Central memory CD4-positive, alpha-beta T cell (primary cell): ENCODE measurements at regions not wholly inside any gene's neighbourhood (a gene's known extent, or its start where the extent isn't known, plus 50 kb on each side); places are given as distances from the start of the nearest gene placed in this dataset.

Experiments
- DNase-seq: peaks from one replicate; pipeline ENCODE4 v3.0.0; 2022

DNA sequence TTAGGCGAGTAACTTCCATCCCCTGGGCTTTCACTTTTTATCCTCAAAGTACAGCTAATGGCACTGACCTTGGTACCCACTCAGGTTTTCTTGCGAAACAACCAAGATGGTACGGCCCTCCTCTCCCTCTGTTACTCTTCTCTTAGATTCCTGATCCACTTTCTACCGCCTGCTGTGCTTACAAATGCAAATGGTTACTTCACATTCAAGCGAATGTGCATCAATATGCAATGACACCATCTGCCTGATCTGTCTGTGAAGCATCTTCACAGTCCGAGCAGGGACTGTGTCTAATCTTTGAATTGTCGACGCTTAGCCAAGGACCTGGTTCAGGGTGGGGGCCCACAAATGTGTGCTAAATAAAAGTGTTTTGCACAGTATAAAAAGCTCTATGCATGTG, 112.2 kb downstream of the TRIB2 start:
- no peak for DNase-seq

DNA sequence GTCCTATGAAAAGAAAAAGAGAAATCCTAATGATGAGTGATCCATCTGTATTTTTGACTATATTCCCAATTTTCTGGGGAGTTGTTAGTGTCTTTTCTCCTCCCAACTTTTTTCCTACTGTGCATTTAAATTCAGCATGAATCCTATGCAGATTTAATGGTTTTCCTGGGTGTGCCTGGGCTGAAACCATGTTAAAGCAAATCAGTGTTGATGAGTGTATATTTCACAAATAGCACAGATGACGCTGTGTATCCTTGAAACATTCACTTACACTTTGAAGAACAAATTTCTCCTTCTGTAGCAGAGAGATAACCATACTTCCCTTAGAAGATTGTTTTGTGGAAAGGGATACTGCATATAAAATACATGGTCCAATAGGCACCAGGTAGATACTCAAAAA, 114.3 kb downstream of the TRIB2 start:
- DNase-seq, result no peak

DNA sequence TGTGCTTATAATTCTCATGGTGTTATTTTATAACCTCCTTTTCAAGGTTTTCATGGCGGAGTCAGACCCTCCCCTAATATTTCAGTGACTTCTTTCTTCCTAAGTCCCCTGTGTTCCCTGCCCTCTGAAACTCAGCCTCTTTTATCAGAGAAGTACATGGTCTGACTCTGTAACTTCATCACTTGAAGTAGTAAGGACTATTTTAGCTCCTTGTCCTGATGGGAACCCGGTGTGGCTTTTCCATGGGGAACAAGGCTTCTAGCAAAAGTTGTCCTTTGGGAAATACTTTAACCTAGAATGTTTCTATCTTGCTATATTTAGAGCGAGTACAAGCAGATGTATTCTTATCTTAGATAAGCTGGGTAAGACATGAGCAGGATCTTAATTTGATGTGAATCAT, 117.5 kb downstream of the TRIB2 start:
- no peak for DNase-seq

DNA sequence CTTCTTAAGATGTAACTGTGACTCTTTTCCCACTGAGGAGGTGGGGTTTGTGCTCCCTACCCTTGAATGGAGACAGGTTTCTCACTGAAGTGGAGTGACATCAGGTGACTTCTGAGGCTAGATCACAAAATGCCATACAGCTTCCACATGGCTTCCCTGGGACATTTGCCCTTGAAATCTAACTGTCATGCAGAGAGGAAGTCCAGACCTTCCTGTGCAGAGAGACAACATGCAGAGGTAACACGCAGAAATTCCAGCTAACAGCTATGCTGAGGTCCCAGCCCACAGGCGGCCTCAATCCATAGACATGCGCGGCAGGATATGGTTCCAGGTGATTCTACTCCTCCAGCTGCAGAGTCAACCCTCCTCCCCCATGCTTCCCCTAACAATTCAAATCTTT, 119.0 kb downstream of the TRIB2 start:
- no peak for DNase-seq

DNA sequence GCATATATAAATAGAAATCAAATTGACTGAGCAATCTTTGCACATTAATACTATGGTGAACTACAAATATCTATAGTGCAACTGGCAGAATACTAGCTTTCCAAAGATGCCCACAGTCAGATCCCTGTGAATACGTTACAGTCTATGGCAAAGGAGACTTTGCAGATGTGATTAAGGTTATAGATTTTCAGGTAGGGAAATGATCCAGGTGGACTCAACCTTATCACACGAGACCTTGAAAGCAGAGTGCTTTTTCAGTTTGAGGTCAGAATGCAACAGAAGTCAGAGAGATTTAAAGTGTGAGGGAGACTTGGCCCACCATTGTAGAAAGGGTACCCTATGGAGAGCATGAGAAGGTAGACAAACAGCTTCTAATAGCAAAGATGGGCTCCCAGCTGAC, 122.6 kb downstream of the TRIB2 start:
- DNase-seq, result no peak

DNA sequence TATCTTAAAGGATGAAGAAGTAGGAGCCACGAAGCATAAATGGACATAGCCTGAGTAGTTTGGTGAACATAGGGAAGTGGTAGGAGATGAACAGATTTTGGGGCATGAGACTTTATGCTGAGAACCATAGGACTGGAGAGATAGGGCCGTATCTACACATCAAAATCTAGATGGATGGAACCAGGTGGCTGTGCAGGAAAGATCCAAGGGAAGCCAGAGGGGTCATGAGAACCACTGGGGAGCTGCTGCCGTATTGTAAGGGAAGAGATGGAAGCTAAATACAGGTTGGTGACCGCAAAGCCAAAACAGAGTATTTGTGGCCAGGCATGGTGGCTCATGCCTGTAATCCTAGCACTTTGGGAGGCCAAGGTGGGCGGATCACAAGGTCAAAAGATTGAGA, 124.3 kb downstream of the TRIB2 start:
- no peak for DNase-seq

DNA sequence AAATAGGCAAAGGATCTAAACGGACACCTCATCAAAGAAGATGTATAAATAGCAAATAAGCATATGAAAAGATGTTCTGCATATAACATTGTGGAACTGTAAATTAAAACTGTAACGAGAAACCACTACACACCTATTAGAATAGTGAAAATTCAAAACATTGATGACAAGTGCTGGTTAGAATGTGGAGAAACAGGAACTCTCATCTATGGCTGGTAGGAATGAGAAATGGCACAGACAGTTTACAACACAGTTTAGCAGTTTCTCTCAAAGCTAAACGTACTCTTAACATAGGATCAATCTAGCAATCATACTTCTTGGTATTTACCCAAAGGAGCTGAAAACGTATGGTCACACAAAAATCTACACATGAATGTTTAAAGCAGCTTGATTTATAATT, 126.2 kb downstream of the TRIB2 start:
- DNase-seq, result no peak

DNA sequence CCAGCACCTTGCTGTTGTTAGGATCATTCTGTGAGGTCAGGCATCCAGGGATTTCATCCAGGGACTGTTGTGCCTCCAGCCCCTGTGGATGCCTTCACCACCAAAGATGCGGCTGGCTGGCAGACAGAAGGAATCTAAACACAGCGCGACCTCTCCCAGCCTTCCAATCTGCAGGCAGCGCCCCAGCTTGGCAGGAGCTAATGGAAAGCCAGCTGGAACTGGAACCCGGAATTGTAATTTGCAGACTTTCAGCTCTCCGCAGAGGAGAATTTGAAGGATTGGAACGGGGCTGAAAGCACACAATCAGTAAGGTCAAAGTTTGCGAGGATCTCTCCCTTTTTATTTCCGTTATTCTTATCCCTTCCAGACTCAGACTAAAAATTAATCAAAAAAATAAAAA, 127.8 kb downstream of the TRIB2 start:
- DNase-seq, result no peak

DNA sequence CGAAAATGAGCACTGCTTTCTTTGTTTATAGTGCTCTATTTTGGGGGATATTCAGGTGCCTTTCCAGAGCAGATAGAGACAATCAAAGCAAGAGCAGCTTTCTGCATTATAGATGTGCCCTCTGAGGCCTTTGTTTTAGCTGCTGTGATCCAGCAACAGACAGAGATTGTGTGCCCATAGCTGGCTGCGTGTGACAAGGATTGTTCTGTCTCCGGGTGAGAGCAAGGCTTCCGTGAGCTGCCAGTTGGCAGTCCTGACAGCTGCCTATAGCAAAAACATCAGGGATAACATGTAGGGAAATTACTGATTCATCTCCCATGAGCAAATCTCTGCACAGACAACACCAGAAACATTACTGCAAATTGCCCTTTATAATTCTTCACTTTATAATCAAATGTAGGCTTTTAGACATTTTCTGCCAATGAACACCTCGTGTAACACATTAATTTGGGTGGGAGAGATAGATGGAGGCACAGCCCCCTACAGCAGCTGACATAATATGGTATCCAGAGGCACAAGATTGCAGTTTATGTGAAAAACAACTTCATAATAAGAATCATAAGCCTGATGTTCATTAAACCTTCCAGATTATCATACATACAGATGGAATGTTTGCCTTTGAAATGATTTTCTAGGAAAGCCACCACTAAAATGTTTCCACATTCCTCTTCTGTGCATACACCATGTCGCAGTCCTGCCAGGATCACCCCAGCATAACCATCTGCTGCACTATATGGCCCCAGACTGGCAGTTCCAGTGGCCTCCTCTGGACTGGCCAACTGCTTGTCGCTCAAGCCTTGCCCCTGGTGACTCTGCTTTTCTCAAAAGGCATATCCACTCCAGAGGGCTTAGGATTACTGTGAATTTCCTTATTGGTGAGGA, 131.2 kb downstream of the TRIB2 start:
- no peak for DNase-seq

DNA sequence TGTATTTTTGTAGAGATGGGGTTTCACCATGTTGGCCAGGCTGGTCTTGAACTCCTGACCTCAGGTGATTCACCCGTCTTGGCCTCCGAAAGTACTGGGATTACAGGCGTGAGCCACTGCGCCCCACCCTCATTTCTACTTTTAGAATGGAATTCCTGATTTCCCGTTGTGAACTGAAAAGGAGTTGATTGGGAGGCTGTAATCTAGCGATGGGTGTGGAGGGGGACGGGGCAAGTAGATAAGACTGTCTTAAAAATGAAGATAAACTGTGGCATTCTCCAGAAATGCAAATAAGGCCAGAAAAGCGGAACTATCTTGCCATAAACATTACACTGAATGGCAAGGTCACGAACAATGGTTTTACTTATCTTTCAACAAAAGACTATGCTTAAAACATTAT, 135.4 kb downstream of the TRIB2 start:
- DNase-seq, result no peak

DNA sequence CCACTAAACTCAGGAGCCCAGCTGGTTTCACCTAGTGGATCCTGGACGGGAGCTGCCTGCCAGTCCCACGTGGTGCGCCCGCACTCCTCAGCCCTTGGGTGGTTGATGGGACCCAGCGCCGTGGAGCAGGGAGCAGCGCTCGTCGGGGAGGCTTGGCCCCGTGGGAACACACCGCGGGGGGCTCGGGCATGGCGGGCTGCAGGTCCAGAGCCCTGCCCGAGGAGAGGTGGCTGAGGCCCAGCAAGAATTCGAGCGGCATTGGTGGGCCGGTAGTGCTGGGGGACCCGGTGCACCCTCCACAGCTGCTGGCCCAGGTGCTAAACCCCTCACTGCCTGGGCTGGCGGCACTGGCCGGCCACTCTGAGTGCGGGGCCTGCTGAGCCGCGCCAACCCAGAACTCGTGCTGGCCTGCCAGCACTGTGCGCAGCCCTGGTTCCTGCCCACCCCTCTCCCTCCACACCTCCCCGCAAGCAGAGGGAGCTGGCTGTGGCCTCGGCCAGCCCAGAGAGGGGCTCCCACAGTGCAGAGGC, 137.3 kb downstream of the TRIB2 start:
- DNase-seq, result no peak

DNA sequence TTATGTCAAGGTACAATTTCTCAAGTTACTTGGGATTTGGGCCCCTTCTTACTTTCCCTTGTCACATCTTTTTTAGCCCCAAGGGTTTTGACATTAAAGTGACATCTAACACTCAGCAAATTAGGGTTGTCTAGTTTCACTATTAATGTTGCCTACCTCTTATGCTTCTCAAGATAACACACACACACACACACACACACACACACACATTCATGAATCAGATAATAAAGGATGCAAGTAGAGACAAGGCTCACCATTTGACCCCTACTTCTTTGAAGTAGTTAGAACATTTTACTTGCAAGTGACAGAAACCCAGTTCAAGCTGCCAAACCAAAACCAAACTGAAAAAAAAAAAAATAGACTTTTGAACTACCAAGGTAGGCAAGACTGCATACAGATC, 138.8 kb downstream of the TRIB2 start:
- peak; percentile 12 for DNase-seq

DNA sequence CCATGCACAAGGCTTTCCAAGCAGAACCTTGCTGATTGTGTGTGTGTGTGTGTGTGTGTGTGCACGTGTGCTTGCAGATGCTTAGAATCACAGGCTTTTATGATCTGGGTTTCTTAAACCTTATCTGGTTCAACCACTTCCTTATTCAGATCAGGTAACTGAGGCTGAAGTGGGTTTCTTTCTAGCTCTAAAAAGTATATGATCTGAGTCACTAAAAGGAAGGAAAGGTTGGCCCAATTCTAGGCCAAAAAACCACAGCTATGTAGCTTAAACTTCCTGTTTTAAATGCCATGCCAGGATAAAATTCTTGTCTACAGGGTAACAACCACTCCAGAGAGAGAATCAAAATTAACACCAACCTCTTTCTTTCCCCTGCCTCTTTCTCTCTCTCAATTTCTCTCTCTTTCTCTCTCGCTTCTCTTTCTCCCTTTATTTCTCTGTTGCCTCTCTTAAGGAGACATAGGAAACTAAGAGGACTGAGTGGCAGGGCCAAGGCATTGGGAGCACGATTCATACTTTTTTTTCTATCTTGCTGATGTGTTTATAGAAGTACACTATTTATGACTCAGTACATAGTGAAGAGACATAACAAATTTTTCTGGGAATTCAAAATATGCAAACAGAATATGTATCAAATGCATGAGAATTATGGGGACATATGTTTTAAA, 140.3 kb downstream of the TRIB2 start:
- peak; percentile 83 for DNase-seq

DNA sequence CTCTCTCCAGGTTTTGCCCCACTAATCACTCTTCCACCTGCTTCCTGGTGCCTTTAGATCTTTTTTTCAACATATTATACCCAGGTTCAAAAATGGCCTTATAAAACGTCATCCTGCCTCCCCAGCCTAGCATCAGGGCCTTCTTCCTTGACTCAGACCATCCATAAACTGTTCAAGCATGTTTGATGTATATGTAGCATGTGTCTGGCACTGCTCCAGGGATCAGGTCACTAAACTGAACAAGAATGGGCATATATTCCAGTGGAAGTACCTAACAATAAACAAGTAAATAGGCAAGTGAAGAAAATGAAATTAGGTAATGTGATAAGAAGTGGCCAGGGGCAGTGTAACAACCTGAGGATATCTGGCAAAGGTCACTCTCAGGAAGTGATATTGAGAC, 141.2 kb downstream of the TRIB2 start:
- no peak for DNase-seq

DNA sequence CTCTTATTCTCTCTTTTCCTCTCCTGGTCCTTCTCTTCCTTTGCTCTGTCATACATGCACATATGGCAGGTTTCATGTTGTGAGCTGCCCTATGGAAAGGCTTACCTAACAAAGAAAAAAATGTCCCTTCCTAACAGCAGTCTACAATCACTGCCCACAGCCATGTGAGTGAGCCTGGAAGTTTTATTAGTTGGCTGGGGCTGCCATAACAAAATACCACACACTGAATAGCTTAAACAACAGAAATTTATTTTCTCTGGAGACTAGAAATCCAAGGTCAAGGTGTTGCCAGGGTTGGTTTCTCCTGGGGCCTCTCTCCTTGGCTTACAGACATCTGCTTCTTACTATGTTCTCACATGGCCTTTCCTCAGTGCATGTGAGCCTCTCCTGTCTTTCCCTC, 142.1 kb downstream of the TRIB2 start:
- no peak for DNase-seq

DNA sequence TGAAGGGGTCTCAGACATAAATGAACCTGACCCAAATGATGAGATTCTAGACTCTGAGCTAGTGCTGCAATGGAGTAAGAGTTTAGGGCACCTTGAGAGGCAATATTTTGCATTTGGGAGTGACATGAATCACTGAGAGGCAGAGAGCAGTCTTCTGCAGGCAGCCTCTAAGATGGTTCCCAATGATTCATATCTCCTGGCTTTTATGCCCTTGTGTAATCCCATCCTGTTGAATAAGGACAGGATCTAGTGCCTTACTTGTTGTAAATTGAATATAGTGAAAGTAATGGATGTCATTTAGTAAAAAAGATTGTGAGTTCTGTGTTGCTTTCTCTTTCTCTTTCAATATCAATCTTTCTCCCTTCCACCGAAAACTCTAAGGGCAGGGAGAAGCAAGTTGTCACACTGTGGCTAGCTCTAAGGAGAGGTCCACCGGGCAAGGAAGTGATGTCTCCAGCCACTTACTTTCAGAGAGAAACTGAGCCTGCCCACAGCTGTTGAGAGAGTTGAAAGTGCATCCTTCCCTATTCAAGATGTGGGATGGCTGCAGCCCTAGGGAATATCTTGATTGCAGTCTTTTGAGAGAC, 144.7 kb downstream of the TRIB2 start:
- DNase-seq, result no peak

DNA sequence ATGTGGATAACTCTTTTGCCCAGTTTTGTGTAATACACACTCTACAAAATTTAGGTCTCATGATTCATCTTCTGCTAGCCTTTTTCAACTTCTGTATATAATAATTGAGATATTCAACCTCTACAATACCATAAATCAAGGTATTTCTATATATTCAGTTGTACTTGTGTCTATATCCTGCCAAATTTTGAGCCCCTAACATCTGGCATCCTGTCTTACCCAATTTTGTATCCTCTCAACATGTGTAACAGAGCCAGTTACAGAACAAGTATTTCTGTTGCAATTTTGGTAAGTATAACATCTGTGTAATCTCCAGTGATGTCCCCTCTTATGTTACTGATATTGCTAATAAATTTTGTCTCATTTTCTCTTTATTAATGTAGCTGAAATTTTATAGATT, 145.8 kb downstream of the TRIB2 start:
- DNase-seq, result no peak

DNA sequence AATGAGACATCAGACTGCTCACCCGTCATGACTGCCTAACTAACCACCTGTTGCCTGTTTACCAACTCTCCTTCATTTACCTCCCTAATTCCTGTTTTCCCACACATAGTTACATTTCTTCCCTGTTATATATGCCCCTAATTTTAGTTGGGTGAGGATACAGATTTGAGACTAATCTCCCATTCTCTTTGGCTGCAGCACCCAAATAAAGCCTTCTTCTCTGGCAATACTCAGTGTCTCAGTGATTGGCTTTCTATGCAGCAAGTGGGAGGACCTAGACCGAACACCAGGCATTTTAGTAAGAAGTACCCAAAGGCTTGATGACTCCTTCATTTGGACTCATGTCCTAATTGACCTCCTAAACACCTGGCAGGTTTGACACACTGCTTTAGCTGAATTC, 147.2 kb downstream of the TRIB2 start:
- no peak for DNase-seq

DNA sequence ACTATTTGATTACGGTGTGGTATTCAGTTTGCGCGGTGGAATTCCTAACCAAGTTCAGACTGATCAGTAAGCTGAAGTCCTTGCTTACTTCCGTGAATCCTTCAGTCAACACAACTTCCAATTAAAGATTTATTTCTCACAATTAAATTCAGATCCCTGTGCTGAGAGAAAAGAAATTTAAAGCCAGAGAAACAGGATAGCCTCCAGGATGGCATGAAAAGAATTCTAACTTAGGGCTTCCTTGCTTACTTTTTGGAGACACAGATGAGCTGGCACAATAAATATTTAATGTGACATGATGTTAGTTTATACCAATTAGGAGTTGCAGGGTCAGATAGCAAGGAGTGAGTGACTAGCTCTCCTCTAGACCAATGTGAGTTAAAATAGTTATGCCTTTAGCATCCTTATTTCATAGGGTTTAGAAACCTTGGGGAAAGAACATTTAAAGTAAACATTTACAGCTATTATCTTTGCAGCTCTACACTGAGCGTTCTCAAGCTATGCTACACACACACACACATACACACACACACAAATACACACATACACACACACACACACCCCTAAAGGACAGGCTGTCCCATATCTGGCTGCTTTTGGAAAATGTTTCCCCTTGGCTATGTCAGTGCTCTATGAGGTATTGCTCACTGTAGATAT, 151.0 kb downstream of the TRIB2 start:
- no peak for DNase-seq

DNA sequence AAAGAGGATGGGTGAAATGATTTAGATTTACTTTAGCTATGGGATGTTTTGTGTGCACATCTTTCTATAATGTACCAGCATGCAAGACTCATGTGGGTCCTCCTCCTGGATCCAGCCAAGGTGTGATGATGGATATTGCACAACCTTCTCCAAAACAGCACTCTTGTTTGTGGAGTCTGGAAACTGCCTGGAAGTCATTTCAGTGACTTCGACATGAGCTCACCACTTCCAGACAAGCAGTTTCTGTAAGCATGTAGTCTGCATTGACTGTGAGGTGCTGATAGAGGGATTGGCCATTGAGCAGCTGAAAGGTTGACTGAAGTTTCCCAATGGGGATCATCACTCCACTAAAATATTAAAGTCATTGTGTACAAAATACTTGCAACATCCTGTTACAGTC, 154.0 kb downstream of the TRIB2 start:
- no peak for DNase-seq

DNA sequence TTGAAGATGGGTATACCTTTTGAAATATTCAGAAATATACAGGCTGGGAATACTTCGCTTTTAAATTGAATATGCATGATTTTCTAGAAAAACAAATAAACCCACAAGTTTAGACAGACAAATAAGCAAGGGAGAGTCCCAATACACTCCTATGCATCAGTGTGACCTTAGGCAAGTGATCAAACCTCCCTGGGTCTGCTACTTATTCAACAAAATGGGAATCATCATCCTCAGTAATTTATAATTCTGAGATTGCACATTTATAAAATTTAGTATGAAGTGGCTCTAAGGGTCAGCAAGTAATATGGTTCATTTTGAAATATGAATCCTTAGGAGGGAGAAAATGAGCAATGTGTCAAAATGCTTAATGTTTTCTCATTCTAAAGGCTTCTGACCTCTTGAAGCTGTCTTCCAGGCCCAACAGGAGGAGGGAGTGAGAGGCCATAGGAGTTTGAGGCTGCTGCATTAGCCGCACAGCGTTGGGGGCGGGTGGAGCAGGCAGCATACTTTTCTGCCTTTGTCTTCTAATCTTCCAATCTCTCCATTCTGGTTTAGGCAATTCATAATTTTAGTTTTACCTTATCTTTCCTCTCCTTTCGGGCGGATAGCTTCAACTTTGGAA, 155.1 kb downstream of the TRIB2 start:
- no peak for DNase-seq

DNA sequence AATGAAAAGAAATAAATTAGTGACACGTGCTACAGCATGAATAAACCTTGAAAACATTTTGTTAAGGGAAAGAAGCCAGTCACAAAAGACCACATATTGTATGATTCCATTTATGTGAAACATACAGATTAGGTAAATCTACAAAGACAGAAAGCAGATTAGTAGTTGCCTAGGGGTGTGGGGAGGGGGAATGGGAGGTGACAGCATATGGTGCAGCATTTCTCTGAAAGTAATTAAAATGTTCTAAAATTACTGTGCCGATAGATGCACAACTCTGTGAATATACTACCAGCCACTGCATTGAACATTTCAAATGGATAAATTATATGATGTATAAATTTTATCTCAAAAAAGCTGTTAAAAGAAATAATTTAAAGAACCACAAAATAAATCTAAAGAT, 161.0 kb downstream of the TRIB2 start:
- DNase-seq, result no peak

DNA sequence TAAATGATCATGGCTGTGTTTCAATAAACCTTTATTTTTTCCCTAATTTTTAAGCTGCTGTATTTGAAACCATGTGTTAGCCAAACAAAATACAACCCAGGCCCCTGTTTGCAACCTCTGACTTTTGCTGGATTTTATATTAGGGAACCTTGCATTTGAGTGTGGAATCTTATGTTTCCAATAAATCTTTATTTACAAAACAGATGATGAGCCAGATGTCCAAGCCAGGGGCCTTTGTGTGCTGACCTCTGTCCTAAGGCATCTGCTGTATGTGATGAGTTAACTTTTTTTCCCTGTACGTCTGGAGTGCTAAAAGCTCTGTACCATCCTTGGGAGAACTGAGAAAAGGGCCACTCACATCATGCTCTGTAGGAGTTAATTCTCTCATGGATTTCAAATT, 162.9 kb downstream of the TRIB2 start:
- DNase-seq, result no peak
